Smooth muscle cell of the brain vasculature (primary cell): ENCODE measurements at regions not wholly inside any gene's neighbourhood (a gene's known extent, or its start where the extent isn't known, plus 50 kb on each side); places are given as distances from the start of the nearest gene placed in this dataset.

Experiments used
- DNase-seq: peaks from one replicate; pipeline ENCODE4 v3.0.0-alpha.2; 2012; ENCODE audit warnings: low read depth, low spot score

GRCh38 chr5:56588636-56589480 lies 226.5 kb upstream of the MAP3K1 start:
- no peak for DNase-seq

- DNase-seq, result no peak
These were observed 227.2 kb upstream of the MAP3K1 start for GRCh38 chr5:56588131-56588487.

GRCh38 chr5:56587381-56588130 lies 227.8 kb upstream of the MAP3K1 start:
- no peak for DNase-seq

GRCh38 chr5:56585999-56586691 lies 229.2 kb upstream of the MAP3K1 start:
- no peak for DNase-seq

GRCh38 chr5:56585461-56585860 lies 229.9 kb upstream of the MAP3K1 start:
- DNase-seq, result no peak

- no peak for DNase-seq
These were observed 233.9 kb upstream of the MAP3K1 start for GRCh38 chr5:56581426-56581825.

GRCh38 chr5:56580864-56581263 lies 234.5 kb upstream of the MAP3K1 start:
- no peak for DNase-seq

- no peak for DNase-seq
These were observed 239.5 kb upstream of the MAP3K1 start for GRCh38 chr5:56575821-56576220.

- no peak for DNase-seq
These were observed 240.6 kb upstream of the MAP3K1 start for GRCh38 chr5:56574778-56575177.

- peak; percentile 21 for DNase-seq
These were observed 245.8 kb upstream of the MAP3K1 start for GRCh38 chr5:56569566-56569965.

GRCh38 chr5:56569076-56569475 lies 246.3 kb upstream of the MAP3K1 start:
- DNase-seq, result no peak

GRCh38 chr5:56567278-56567677 lies 248.1 kb upstream of the MAP3K1 start:
- DNase-seq, result no peak

- no peak for DNase-seq
These were observed 248.7 kb upstream of the MAP3K1 start for GRCh38 chr5:56566374-56567249.

GRCh38 chr5:56565644-56566043 lies 249.7 kb upstream of the MAP3K1 start:
- DNase-seq, result no peak

GRCh38 chr5:56565283-56565615 lies 250.1 kb upstream of the MAP3K1 start:
- no peak for DNase-seq

- DNase-seq, result peak; percentile 70
These were observed 250.6 kb upstream of the MAP3K1 start for GRCh38 chr5:56564541-56565282.

GRCh38 chr5:56561455-56561854 lies 253.9 kb upstream of the MAP3K1 start:
- no peak for DNase-seq

GRCh38 chr5:56558131-56558745 lies 257.1 kb upstream of the MAP3K1 start:
- no peak for DNase-seq

GRCh38 chr5:56557198-56557597 lies 258.2 kb upstream of the MAP3K1 start:
- no peak for DNase-seq

- no peak for DNase-seq
These were observed 262.6 kb upstream of the MAP3K1 start for GRCh38 chr5:56552612-56553268.
